ENCODE measurements at regions not wholly inside any gene's neighbourhood (a gene's known extent, or its start where the extent isn't known, plus 50 kb on each side); places are given as distances from the start of the nearest gene placed in this dataset.

DNA sequence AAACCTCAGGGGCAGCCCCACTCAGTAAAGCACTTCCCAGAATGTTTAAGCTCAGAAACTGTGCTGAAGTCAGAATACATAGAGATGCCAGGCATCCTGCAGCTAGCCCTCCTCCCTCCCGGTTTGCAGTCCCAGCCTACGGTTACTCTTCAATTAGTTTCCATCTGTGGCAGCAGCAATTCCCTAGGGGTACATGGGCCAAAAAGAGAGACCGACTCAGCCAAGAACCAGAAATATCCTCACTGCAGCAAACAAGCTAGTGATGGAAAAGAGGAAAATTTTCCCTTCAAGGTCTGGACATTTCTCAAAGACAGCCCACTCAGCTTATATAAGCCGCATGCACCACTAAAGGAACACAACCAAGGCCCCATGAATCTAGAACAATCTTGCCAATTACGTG is 89.1 kb upstream of the PPP2R2B start:
- intact Hi-C loops (cut with micrococcal nuclease; ENCODE audit: unreplicated experiment), result loop anchor here (2.0 kb wide), 2 partner anchors 403 to 435 kb away; no protein-coding TSS in a partner anchor
- Histone ChIP-seq H3K79me2 (ENCODE audit: insufficient read depth, low read depth, low read length) (no peaks in the 10 kb centered on the region), H3K4me2 (ENCODE audit: low read length) (no peak overlapping the region), H3K9me3 (ENCODE audit: low read length) (no peaks in the 10 kb centered on the region), H3K27ac (ENCODE audit: low read depth, low read length, poor library complexity, severe bottlenecking) (no peak overlapping the region), H3K4me3 (ENCODE audit: low read depth, low read length, poor library complexity, severe bottlenecking) (no peak overlapping the region), H3K36me3 (ENCODE audit: insufficient read depth, low read length) (no peaks in the 10 kb centered on the region), H3K9me2 (ENCODE audit: insufficient read depth, low read length) (no peaks in the 10 kb centered on the region), H2AFZ (ENCODE audit: low read length) (no peak overlapping the region), H3K4me1 (ENCODE audit: insufficient read depth, low read length, poor library complexity, severe bottlenecking) (no peaks in the 10 kb centered on the region), H4K20me1 (ENCODE audit: insufficient read depth, low read length) (no peaks in the 10 kb centered on the region; the same call in 1 of the 2 replicates)
- CTCF ChIA-PET (ENCODE audit: unreplicated experiment), result no interaction called here
- DNase-seq (ENCODE audit: low spot score), result no peak
- TF ChIP-seq, protein P1, sequence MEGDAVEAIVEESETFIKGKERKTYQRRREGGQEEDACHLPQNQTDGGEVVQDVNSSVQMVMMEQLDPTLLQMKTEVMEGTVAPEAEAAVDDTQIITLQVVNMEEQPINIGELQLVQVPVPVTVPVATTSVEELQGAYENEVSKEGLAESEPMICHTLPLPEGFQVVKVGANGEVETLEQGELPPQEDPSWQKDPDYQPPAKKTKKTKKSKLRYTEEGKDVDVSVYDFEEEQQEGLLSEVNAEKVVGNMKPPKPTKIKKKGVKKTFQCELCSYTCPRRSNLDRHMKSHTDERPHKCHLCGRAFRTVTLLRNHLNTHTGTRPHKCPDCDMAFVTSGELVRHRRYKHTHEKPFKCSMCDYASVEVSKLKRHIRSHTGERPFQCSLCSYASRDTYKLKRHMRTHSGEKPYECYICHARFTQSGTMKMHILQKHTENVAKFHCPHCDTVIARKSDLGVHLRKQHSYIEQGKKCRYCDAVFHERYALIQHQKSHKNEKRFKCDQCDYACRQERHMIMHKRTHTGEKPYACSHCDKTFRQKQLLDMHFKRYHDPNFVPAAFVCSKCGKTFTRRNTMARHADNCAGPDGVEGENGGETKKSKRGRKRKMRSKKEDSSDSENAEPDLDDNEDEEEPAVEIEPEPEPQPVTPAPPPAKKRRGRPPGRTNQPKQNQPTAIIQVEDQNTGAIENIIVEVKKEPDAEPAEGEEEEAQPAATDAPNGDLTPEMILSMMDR (conservative IDR thresholded peaks at IDR 0.05; ENCODE audit: low read length), result no peak
- no peak for TF ChIP-seq EZH2phosphoT487 (IDR thresholded peaks at IDR 0.05; ENCODE audit: borderline replicate concordance, low read depth, low read length)
- no TSS peak for BruUV-seq (replicated peaks)
- POLR2A ChIA-PET, result no interaction called here

DNA sequence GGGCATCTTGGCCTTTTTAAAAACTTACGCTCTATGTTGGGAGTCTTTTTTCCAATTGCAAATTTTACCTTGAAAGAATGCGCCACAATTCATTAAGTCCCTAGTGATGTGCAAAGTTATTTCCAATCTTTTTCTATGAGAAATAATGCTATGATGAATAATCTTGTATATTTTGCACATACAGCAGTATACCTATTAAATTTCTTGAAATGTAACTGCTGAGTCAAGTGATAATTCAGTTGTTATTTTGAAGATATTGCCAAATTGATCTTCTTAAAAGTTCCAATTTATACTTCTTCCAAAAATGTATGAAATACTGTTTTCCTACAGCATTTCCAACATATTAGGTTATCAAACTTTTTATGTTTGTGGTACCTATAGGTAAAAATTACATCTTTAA is 92.8 kb upstream of the PPP2R2B start:
- H3K27ac ChIP-seq (ENCODE audit: low read depth, low read length, poor library complexity, severe bottlenecking), result no peak overlapping the region
- no peaks in the 10 kb centered on the region for H3K9me3 ChIP-seq (ENCODE audit: low read length)
- ChIA-PET POLR2A (no interaction called here), CTCF (ENCODE audit: unreplicated experiment) (no interaction called here)
- intact Hi-C loops (cut with micrococcal nuclease; ENCODE audit: unreplicated experiment), result no loop called here
- H3K4me2 ChIP-seq (ENCODE audit: low read length), result no peak overlapping the region
- no peaks in the 10 kb centered on the region for H3K9me2 ChIP-seq (ENCODE audit: insufficient read depth, low read length)
- H2AFZ ChIP-seq (ENCODE audit: low read length), result no peak overlapping the region
- no peaks in the 10 kb centered on the region for H3K4me1 ChIP-seq (ENCODE audit: insufficient read depth, low read length, poor library complexity, severe bottlenecking)
- no peaks in the 10 kb centered on the region for H3K79me2 ChIP-seq (ENCODE audit: insufficient read depth, low read depth, low read length)
- H3K4me3 ChIP-seq (ENCODE audit: low read depth, low read length, poor library complexity, severe bottlenecking), result no peak overlapping the region
- TF ChIP-seq, protein P1 (conservative IDR thresholded peaks at IDR 0.05; ENCODE audit: low read length), result no peak
- no peak for TF ChIP-seq EZH2phosphoT487 (IDR thresholded peaks at IDR 0.05; ENCODE audit: borderline replicate concordance, low read depth, low read length)
- BruUV-seq (replicated peaks), result no TSS peak
- no peaks in the 10 kb centered on the region for H3K36me3 ChIP-seq (ENCODE audit: insufficient read depth, low read length)
- H4K20me1 ChIP-seq (ENCODE audit: insufficient read depth, low read length), result no peaks in the 10 kb centered on the region; the same call in 1 of the 2 replicates
- no peak for DNase-seq (ENCODE audit: low spot score)

DNA sequence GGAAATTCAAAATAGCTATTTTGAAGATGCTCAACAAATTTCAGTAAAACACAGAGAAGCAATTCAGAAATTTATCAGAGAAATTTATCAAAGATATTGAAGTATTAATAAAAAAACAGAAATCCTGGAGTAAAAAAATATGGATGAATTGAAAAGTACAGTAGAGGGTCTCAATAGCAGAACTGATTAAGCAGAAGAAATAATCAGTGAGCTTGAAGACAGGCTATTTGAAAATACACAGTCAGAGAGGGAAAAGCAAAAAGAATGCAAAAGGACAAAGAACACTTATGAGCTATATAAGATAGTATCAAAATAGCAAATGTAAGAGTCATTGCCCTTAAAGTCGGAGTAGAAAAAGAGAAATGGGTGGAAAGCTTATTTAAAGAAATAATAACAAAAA is 107.9 kb upstream of the PPP2R2B start:
- Histone ChIP-seq H2AFZ (ENCODE audit: low read length) (no peak overlapping the region), H3K4me2 (ENCODE audit: low read length) (no peak overlapping the region), H3K4me1 (ENCODE audit: insufficient read depth, low read length, poor library complexity, severe bottlenecking) (no peaks in the 10 kb centered on the region), H3K79me2 (ENCODE audit: insufficient read depth, low read depth, low read length) (no peaks in the 10 kb centered on the region), H3K9me2 (ENCODE audit: insufficient read depth, low read length) (no peaks in the 10 kb centered on the region), H3K4me3 (ENCODE audit: low read depth, low read length, poor library complexity, severe bottlenecking) (no peak overlapping the region), H3K36me3 (ENCODE audit: insufficient read depth, low read length) (no peaks in the 10 kb centered on the region), H3K27ac (ENCODE audit: low read depth, low read length, poor library complexity, severe bottlenecking) (no peak overlapping the region), H4K20me1 (ENCODE audit: insufficient read depth, low read length) (no peaks in the 10 kb centered on the region), H3K9me3 (ENCODE audit: low read length) (no peaks in the 10 kb centered on the region)
- no TSS peak for BruUV-seq (replicated peaks)
- intact Hi-C loops (cut with micrococcal nuclease; ENCODE audit: unreplicated experiment), result no loop called here
- POLR2A ChIA-PET, result interaction anchor here (0.5 kb wide), 1 partner anchor 76 kb away, joined by 3 read pairs; no protein-coding TSS in a partner anchor
- CTCF ChIA-PET (ENCODE audit: unreplicated experiment), result no interaction called here
- TF ChIP-seq EZH2phosphoT487 (IDR thresholded peaks at IDR 0.05; ENCODE audit: borderline replicate concordance, low read depth, low read length), result no peak
- TF ChIP-seq, protein P1 (conservative IDR thresholded peaks at IDR 0.05; ENCODE audit: low read length), result no peak
- no peak for DNase-seq (ENCODE audit: low spot score)
